Fibroblast of skin of right quadriceps (primary cell): ENCODE measurements at regions not wholly inside any gene's neighbourhood (a gene's known extent, or its start where the extent isn't known, plus 50 kb on each side); places are given as distances from the start of the nearest gene placed in this dataset.
"Not testable (repeated sequence)": the region's sequence is repeated elsewhere in the genome, so short reads cannot be mapped to it uniquely, and the experiment has no call there.

Experiments
- DNase-seq: peaks from one replicate; pipeline ENCODE4 v3.0.0-alpha.2; 2013

DNA sequence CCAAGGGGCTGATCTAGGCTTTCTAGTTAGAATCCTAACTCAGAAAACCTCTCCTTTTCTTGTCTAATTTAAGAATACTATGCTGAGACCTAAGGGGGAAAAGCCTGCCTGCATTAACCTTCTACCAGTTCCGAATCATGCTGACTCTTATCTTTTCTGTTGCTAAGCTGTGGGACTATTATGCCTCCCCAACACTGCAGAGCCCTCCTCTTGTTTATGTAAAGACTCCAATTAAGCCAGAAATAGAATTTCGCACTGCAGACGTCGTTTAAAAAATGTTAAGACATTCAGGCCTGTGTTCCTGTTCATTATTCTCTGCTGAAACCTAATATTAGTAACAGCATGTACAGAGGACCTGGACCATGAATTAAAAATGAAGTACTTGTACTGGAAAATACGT is 310.6 kb upstream of the ATP11B start:
- no peak for DNase-seq

GRCh38 chr3:182484682-182485081 is 308.6 kb upstream of the ATP11B start:
- no peak for DNase-seq

- no peak for DNase-seq
Observed at GRCh38 chr3:182485301-182485700, 308.0 kb upstream of the ATP11B start.

DNA sequence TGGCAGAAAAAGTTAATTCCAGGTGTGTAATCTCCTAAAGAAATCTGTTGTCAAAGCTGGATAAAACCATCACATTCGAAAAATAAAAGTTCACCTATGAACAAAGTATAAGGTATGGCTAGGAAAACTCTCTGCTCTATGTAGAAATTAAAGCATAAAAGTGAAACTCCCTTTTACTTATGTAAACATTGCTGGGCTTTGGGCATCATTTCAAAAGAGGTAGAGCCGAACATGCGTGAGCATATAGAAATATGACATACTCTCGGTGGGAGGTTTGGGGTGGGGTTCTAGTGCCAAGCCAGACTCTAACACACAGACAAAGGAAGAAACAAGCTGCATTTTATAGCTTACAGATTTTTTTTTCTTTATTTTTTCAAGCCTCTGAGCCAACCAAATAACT is 306.8 kb upstream of the ATP11B start:
- peak; percentile 13 for DNase-seq

DNA sequence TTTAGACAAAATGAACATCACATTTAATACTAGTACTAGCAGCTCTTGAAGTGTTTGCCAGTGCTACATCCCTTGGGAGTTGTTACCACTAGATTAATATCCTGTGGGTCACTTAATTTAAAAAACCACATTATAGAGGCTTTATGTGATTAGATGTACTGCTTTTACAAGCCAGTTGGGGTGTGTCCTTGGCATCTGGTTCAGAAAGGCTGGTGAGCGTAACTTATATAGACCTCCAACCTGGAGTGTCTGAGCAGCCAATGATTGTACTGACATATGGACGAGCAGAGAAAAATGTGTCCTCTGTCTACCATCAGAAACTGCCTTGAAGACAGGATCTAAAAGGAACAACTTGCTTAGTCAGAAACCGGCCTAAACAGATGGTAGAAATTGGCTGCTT is 306.2 kb upstream of the ATP11B start:
- DNase-seq = no peak

DNA sequence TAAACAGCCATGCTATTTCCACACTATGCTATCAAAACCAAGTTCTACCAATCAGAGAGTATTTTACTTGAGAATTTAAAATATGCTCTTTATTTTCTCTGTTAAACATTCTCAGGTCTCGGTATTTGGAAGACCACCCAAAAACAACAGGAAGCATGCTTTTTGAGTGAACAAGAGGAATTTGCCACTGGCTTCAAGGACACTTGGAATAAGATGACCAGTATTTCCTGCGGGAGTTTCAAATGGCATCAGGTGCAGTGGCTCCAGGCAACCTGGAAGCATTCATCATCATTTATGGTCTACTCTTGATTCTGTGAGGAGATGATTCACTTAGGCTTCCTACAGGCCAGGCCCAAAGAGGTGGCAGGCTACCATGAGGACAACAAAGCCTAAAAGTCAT is 305.7 kb upstream of the ATP11B start:
- DNase-seq = no peak

GRCh38 chr3:182490596-182491491 is 302.5 kb upstream of the ATP11B start:
- DNase-seq = peak; percentile 24

GRCh38 chr3:182491577-182491976 is 301.7 kb upstream of the ATP11B start:
- no peak for DNase-seq

- DNase-seq = no peak
Observed at GRCh38 chr3:182492536-182492935, 300.8 kb upstream of the ATP11B start.

- no peak for DNase-seq
Observed at GRCh38 chr3:182500289-182500688, 293.0 kb upstream of the ATP11B start.

GRCh38 chr3:182501856-182502255 is 291.4 kb upstream of the ATP11B start:
- DNase-seq = no peak

DNA sequence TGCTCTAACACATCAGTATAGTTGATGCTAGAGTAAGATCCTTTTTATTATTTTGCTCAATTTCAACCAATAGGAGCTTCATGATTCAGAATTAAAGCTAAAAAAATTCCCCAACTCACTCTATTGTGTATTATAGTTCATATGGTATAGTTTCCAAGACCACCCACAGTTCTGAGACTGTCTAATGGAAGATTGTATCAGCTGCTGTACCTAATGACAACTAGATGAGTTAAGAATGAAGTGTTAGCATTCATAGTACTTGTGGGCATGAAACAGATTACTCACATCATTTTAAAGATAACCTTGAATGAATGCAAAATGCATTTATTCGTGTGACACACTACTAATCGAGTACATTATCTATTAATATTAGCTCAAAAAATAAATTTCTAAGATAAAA is 289.9 kb upstream of the ATP11B start:
- DNase-seq = no peak

GRCh38 chr3:182508919-182509711 is 284.2 kb upstream of the ATP11B start:
- DNase-seq = no peak

DNA sequence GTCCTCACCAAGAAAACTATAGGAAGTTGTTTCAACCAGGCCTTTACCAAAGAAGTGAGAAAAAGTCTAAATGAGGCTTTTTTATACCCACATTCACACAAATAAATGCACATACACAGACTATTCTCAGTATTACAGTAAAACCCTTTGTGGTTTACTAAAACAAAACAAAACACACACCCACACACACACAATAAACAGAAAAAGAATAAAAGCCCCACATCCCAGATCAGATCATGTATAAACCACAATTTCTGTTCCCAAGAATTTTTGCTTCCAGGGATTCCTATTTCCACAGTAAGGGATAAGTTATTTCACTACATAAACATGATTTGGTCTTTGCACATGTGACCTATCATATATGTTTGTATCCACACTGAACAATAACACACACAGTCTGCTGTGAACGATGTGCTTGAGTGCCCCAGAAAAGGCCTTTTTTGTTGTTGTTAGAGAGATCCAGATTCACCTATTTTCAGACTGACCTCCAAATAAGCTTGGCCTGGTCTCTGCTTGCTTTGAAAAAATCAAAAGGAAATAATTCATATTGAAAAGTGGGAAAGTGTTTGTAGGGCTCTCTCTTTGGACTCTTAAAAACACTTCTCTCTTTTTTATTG is 283.4 kb upstream of the ATP11B start:
- no peak for DNase-seq

DNA sequence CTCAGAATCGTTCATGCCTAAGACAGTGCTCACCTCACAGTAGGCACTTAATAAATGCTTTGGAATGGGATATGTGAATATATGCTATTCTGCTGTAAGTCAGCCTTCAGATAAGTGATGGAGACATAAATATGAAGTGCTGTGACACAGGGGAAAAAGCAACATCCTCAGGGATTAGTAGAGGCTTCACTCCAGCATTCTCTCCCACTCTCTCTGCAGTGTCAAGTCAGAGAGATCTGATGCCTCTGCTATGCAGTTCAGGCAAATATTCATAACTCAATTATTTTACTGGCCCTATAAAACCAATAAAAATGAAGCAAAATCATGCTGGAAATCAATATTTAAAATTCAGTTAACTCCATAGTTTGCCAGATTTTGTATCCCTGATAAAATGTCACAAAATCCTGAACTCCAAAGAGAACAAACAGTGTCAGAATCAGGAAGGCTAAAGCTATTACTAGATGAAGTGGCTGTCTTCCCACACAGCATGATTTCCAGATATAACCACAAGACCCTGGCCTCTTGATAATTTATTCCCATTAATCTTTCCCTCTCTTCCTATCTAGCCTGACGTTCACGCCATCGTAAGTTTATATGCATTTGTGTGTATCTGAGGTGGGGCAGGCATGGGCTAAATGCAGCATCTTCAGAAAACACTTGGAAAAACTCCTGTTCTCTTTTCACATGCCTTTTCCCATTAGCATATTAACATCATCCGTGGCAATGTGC is 278.9 kb upstream of the ATP11B start:
- no peak for DNase-seq

DNA sequence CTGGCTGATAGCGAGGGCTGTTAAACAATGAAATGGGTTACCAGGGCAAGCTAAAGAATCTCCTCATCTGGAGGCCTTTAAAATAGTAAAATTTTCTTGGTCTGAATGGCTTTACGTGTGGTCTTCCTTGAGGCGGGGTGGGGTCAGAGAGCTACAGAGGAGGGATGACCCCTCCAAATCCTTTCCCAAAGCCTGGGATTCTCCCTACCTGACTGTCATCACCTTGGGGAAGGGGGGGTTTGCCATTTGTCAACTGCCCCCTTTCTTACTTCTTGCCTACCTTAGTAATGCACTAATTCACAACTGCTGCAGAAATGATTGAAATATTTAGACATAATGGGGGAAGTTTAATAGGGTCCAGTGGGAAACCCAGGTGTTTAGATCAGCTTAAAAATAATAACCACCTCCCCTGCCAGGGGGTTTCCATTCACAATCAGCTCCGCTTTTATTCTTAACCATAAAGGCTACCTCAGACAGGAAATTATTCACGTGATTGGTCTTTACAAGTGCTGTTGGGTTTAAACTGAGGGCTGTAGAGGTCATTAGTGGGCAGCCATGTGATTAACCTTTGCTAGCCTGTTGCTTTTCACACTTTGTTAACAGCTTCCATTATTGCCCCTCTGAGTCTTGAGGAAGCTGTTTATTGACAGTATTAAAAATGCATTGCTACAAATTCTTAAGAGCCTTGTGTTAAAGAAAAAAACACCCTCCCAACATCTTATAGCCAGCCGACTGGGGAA is 276.5 kb upstream of the ATP11B start:
- DNase-seq = no peak

- no peak for DNase-seq
Observed at GRCh38 chr3:182519569-182519968, 273.7 kb upstream of the ATP11B start.

GRCh38 chr3:182521339-182521738 is 272.0 kb upstream of the ATP11B start:
- no peak for DNase-seq

GRCh38 chr3:182523424-182523823 is 269.9 kb upstream of the ATP11B start:
- DNase-seq = not testable (repeated sequence)

- no peak for DNase-seq
Observed at GRCh38 chr3:182523836-182524235, 269.5 kb upstream of the ATP11B start.

DNA sequence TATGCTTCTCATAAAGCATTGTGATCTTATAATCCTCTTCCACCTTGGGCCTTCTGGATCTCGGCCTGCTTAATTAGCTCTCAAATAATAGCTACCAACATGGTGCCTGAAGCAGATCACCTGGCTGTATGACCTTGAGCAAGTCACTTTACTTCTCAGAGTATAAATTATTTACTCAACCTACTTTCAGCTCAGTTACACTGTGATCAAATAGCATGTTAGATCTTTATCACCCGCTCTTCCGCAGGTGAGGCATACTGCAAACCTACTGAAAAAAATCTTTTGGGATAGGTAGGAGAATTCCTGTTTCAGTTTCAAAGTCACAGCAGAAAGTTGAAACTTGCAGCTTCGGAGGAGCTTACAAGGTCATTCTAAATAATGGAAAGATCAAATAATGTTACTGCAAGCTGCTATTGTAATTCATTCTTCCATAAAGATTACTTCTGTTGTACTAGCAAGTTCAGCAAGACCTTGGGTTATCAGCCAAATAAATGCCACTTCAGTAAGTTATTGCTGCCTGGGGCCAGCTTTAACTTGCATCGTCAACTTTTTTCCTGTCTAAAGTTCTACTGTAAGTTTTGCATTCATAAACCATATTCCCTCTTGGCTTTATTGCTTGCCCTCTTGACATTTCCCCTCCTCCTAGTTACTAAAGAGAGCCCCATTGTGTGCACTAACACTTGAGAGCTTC is 268.4 kb upstream of the ATP11B start:
- no peak for DNase-seq
